Astrocyte of the spinal cord (primary cell): ENCODE measurements at regions not wholly inside any gene's neighbourhood (a gene's known extent, or its start where the extent isn't known, plus 50 kb on each side); places are given as distances from the start of the nearest gene placed in this dataset.
"Not testable (repeated sequence)": the region's sequence is repeated elsewhere in the genome, so short reads cannot be mapped to it uniquely, and the experiment has no call there.

Experiments used
- DNase-seq: peaks from one replicate; pipeline ENCODE4 v3.0.0; 2011; ENCODE audit warnings: low read depth, low spot score
- H3K4me3 ChIP-seq: 2 replicates; pipeline ENCODE4 v1.5.1; 2011; ENCODE audit warnings: low read depth, mild to moderate bottlenecking, low read length, moderate library complexity
- in situ Hi-C: cut with HindIII; loops from 2 replicates; pipeline ENCODE4 v1.10.0; 2017; ENCODE audit warnings: low sequenced_read_pairs
- TF ChIP-seq, protein P1 (sequence below): IDR thresholded peaks from 2 replicates; pipeline ENCODE4 v1.5.1; 2012; ENCODE audit warnings: low read depth, mild to moderate bottlenecking, low read length, inconsistent platforms

DNA sequence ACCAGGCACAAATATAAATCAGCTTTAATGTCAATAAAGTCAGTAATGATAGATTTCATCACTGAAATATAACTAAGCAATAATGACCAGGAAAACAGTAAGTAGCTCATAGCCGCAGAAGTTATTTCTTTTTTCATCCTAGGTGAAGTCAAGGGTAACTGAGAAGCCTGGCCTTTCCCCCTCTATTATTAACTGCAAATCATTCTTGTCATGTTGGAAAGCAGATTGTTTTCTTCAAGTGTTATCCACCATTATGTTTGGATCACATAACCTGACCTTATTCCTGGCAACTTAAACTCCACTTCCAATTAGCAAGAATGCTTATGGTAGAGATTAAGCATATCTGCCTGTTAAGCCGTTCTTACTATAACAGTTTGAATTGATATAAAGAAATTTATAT is 603.4 kb upstream of the FOXG1 start:
- TF ChIP-seq, protein P1, sequence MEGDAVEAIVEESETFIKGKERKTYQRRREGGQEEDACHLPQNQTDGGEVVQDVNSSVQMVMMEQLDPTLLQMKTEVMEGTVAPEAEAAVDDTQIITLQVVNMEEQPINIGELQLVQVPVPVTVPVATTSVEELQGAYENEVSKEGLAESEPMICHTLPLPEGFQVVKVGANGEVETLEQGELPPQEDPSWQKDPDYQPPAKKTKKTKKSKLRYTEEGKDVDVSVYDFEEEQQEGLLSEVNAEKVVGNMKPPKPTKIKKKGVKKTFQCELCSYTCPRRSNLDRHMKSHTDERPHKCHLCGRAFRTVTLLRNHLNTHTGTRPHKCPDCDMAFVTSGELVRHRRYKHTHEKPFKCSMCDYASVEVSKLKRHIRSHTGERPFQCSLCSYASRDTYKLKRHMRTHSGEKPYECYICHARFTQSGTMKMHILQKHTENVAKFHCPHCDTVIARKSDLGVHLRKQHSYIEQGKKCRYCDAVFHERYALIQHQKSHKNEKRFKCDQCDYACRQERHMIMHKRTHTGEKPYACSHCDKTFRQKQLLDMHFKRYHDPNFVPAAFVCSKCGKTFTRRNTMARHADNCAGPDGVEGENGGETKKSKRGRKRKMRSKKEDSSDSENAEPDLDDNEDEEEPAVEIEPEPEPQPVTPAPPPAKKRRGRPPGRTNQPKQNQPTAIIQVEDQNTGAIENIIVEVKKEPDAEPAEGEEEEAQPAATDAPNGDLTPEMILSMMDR = no peak
- DNase-seq = no peak

DNA sequence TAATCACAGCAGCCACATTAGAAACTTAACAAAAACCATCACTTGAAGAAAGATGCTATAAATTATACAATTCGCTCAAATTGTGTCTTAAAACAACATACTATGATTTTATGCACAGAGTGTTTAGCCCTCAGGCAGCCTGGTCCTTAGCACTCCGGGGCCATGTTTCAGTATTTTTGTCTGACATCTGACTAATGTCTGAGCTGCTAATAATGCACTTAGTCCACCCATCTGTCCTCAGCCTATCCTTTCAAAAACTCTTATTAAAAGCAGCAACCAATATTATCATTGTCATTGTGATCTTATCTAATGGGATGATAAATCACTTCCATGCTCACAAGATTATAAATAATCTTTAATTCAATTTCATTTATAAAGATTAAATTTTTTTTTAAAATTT is 602.7 kb upstream of the FOXG1 start:
- DNase-seq = no peak
- no peak overlapping the region for H3K4me3 ChIP-seq
- TF ChIP-seq, protein P1 = no peak
- in situ Hi-C loops = no loop called here

More for the DNA sequence above, 603.4 kb upstream of the FOXG1 start:
- H3K4me3 ChIP-seq = no peak overlapping the region
- in situ Hi-C loops = no loop called here

DNA sequence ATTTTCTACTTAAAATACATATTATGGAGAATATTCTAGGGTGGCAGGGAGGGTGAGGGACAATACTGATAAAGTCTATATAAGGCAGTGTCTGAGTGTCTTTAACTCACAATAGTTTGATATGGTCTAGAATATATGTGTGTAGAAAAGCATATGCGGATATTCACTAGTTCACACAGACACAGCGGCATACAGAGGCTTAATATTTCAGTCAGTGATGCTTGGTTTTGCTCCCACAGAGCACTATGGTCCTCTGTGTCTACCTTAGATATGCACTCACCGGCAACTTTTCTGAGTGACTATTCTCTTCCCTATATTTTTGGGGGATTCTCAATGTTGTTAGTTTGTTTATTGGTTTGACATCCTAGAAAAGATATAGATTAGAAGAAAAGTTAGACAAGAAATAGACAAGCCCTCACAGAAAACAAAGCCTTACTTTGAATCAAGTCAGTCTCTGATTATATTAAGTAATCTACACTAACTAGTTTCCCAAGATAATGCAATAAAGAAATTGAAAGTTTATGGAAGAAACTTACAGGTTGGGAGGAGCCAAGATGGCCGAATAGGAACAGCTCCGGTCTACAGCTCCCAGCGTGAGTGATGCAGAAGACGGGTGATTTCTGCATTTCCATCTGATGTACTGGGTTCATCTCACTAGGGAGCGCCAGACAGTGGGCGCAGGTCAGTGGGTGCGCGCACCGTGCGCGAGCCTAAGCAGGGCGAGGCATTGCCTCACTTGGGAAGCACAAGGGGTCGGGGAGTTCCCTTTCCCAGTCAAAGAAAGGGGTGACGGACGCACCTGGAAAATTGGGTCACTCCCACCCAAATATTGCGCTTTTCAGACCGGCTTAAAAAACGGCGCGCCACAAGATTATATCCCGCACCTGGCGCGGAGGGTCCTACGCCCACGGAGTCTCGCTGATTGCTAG is 578.4 kb upstream of the FOXG1 start:
- peak overlapping the region; percentile 22 for H3K4me3 ChIP-seq
- in situ Hi-C loops, DNase-seq: not testable (repeated sequence)

DNA sequence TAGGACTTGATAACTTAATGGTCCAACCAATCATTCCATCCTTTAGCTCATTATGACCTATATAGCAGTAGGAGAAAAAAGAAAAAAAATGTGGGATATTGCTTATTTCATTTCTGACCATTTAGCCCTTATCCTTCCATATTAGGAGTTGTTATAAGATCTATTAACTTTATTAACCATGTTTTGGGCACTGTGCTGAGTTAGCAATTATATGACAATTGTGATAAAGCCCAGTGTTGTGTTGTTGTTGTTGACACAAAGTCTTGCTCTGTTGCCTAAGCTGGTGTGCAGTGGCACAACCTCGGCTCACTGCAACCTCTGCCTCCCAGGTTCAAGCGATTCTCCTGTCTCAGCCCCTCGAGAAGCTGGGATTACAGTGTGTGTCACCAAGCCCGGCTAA is 569.7 kb upstream of the FOXG1 start:
- in situ Hi-C loops = no loop called here
- no peak overlapping the region for H3K4me3 ChIP-seq
- TF ChIP-seq, protein P1 = no peak
- no peak for DNase-seq

DNA sequence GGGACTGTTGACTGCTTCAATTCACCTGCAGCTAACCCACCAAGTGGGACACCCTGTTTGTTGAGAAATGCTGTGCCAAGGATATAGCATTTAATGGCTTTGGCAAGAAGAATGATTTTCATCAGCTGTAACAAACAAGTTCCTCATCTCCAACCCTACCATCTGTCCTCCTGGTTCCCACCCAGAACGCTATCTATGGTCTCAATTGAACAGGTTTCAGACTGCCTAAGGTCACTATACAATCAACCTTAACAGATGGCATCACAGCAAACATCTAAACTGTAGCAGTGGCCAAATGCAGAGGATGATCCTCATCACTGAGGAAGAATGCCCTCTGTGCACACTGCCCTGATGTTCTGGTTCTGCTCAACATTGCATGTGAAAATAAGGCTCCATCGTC is 546.2 kb upstream of the FOXG1 start:
- DNase-seq = no peak
- H3K4me3 ChIP-seq = no peak overlapping the region
- TF ChIP-seq, protein P1 = no peak
- in situ Hi-C loops = no loop called here

DNA sequence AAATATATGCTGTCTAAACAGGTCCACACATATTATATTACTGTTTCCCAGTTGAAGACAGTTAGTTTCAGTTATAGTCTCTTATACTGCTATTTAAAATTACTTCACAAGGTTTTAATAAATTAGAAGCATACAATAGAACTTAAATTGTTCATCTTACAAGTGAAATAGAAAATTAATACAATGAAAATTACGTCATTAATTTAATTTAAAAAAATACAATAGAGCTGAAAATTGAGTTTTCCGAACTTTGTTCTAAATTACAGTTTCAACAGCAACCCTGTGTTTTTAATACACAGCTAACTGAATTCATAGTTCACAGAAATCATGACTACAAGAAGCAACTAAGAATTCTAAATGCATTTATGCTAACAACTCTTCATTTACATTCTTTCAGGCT is 525.7 kb upstream of the FOXG1 start:
- no peak overlapping the region for H3K4me3 ChIP-seq
- in situ Hi-C loops = no loop called here
- TF ChIP-seq, protein P1 = no peak
- DNase-seq = no peak

DNA sequence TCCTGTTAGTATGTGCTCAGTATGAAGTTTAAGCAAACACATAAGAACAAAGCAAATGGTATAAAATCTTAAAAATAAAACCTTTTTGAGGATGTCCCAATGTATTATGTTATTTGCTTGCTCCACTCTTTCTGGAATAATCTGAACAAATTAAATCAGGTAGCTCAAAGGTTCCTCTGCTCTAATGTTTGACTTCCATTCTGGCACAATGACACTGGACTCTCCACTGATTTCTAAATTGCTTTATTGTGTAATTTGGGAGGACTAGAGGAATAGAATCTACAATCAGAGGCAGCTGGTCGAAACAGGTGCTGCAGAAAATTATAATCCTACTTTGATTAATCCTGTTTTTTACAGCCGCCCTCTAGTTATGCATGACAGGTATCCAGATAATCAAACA is 523.7 kb upstream of the FOXG1 start:
- TF ChIP-seq, protein P1 = no peak
- in situ Hi-C loops = no loop called here
- no peak for DNase-seq
- no peak overlapping the region for H3K4me3 ChIP-seq
